K562 (cell line): ENCODE measurements at regions not wholly inside any gene's neighbourhood (a gene's known extent, or its start where the extent isn't known, plus 50 kb on each side); places are given as distances from the start of the nearest gene placed in this dataset.
A peak's percentile ranks its signal among the peaks of the same experiment; 100 is the strongest.

Experiments
- ATAC-seq: fragments of 200-7000 bp; cut with Tn5 transposase; 3 replicates; pipeline ENCODE4 v1.9.1; 2020; ENCODE audit warnings: moderate library complexity
- BruUV-seq: library from RNA; stranded (reverse); fragments of 400-500 nt; replicated peaks from 2 replicates; lab custom pipeline; 2021; lab: Mats Ljungman, UMichigan
- CTCF ChIA-PET: fragments of 300-600 bp; formaldehyde crosslinking; extraction: SDS; loops from one replicate; lab custom pipeline; 2021; ENCODE audit warnings: low intra/inter-chr PET ratio; lab: Yijun Ruan, JAX
- POLR2A ChIA-PET: fragments of 300-600, 350-650 bp; sonication (Branson Sonifier 250); formaldehyde crosslinking; extraction: SDS; loops from one replicate; lab custom pipeline; 2021; ENCODE audit warnings: antibody characterized with exemption, inconsistent platforms; lab: Yijun Ruan, JAX
- DNase-seq, 4 experiments: peaks; one replicate each; pipeline versions ENCODE4 v3.0.0 to v3.0.0-alpha.2; 2011 to 2018; ENCODE audit warnings: low spot score in 3 of 4, mixed read lengths in 3 of 4; ENCODE audit errors: extremely low read depth in 1 of 4
- FAIRE-seq: peaks from 2 replicates; lab custom pipeline; 2011; peaks lifted over from hg19 to GRCh38; lab: Jason Lieb, UNC
- H2AFZ ChIP-seq: 2 replicates; pipeline ENCODE4 v1.6.0; 2011; ENCODE audit warnings: low read depth, low read length, control low read depth, inconsistent platforms
- H3K27ac ChIP-seq: fragments of 200-600 bp; 3 replicates; pipeline ENCODE4 v1.8.0; 2011; ENCODE audit warnings: low read depth, mild to moderate bottlenecking, control low read depth, inconsistent platforms, low read length, moderate library complexity, mixed read lengths; ENCODE audit errors: extremely low read depth
- H3K27me3 ChIP-seq, 2 experiments: fragments of 300-600 bp in 1 of 2; 2 replicates in 1 of 2; 3 replicates in 1 of 2; pipeline versions ENCODE4 v1.6.0 to v1.8.0; 2011; ENCODE audit warnings: inconsistent platforms in 2 of 2, low read length in 2 of 2, mild to moderate bottlenecking in 1 of 2, mixed read lengths in 1 of 2, moderate library complexity in 1 of 2; ENCODE audit not compliant: control insufficient read depth in 2 of 2, insufficient read depth in 2 of 2
- H3K36me3 ChIP-seq: fragments of 300-600 bp; 3 replicates; pipeline ENCODE4 v1.8.0; 2011; ENCODE audit warnings: mild to moderate bottlenecking, low read length, inconsistent platforms; ENCODE audit not compliant: control insufficient read depth, insufficient read depth
- H3K4me1 ChIP-seq, 2 experiments: fragments of 200-600 bp in 1 of 2; replicated peaks in 1 of 2; 2 replicates in 1 of 2; 3 replicates in 1 of 2; pipeline versions ENCODE4 v1.5.1 to v1.8.0; 2011; ENCODE audit warnings: inconsistent platforms in 2 of 2, low read length in 2 of 2, mild to moderate bottlenecking in 1 of 2, mixed read lengths in 1 of 2, moderate library complexity in 1 of 2; ENCODE audit not compliant: control insufficient read depth in 2 of 2, insufficient read depth in 2 of 2
- H3K4me2 ChIP-seq: 2 replicates; pipeline ENCODE4 v1.6.1; 2011; ENCODE audit warnings: low read length, control low read depth, inconsistent platforms, mixed read lengths; ENCODE audit not compliant: insufficient read depth
- H3K4me3 ChIP-seq: fragments of 200-600 bp; sonication (generic), shearing (Covaris generic); 2 replicates; pipeline ENCODE4 v1.5.1; 2016; ENCODE audit warnings: control low read depth, inconsistent platforms
- H3K79me2 ChIP-seq: fragments of 200-600 bp; 3 replicates; pipeline ENCODE4 v1.8.0; 2011; ENCODE audit warnings: low read length, inconsistent platforms; ENCODE audit not compliant: control insufficient read depth, insufficient read depth
- H3K9ac ChIP-seq, 2 experiments: 2 replicates each; pipeline versions ENCODE4 v1.6.0 to v1.6.1; 2011; ENCODE audit warnings: low read depth in 2 of 2, low read length in 2 of 2, control low read depth in 1 of 2, inconsistent platforms in 1 of 2, mild to moderate bottlenecking in 1 of 2, mixed read lengths in 1 of 2; ENCODE audit not compliant: insufficient read depth in 1 of 2
- H3K9me1 ChIP-seq: one replicate; pipeline ENCODE4 v1.6.0; 2011; ENCODE audit warnings: inconsistent platforms, mild to moderate bottlenecking, low read length, moderate library complexity; ENCODE audit not compliant: control insufficient read depth, insufficient read depth
- H3K9me3 ChIP-seq: replicated peaks from 2 replicates; pipeline ENCODE4 v1.5.1; 2011; ENCODE audit warnings: low read depth, low read length, inconsistent platforms; ENCODE audit not compliant: control insufficient read depth, insufficient read depth
- H4K20me1 ChIP-seq: replicated peaks from 2 replicates; pipeline ENCODE4 v1.6.1; 2011; ENCODE audit warnings: low read length, inconsistent platforms, mixed read lengths; ENCODE audit not compliant: control insufficient read depth, insufficient read depth
- MIER1 ChIP-seq: fragments of 450-650 bp; IDR thresholded peaks from 2 replicates; pipeline ENCODE4 v1.6.1; 2016; ENCODE audit warnings: antibody characterized with exemption, mild to moderate bottlenecking, low read depth
- PURB ChIP-seq: sonication (generic); formaldehyde crosslinking; IDR thresholded peaks from 2 replicates; pipeline ENCODE4 v1.9.0; 2021; ENCODE audit warnings: low read depth, mild to moderate bottlenecking, missing genetic modification reagents
- TARDBP ChIP-seq: fragments of 450-650 bp; IDR thresholded peaks from 2 replicates; pipeline ENCODE4 v1.6.1; 2016
- WGBS: fragments of 100-300 bp; shearing (Covaris generic); methylation state at CpG from one replicate; pipeline ENCODE4 v1.1.6; 2016; ENCODE audit warnings: low coverage, mixed read lengths; ENCODE audit not compliant: insufficient coverage; ENCODE audit errors: missing lambda C conversion rate; 5-methylcytosine and 5-hydroxymethylcytosine counted together
- in situ Hi-C: fragments of 300-500 bp; cut with MboI; formaldehyde crosslinking; loops from 4 replicates; pipeline ENCODE4 v1.15.0; 2018; ENCODE audit warnings: inconsistent platforms, mixed read lengths
- intact Hi-C: fragments of 100-400 bp; cut with micrococcal nuclease; formaldehyde crosslinking; loops from 2 replicates; pipeline ENCODE4 v1.14.2; 2022
- TF ChIP-seq, protein P1 (sequence below), 2 experiments: fragments of 250-450 bp in 1 of 2; fragments of 450-650 bp in 1 of 2; sonication (Bioruptor Pico) in 1 of 2; IDR thresholded peaks; 2 replicates each; pipeline versions ENCODE4 v1.6.1 to v1.8.0; 2016 to 2021; ENCODE audit warnings: mild to moderate bottlenecking in 2 of 2, moderate library complexity in 2 of 2, missing compliant biosample characterization in 1 of 2, missing genetic modification characterization in 1 of 2
- TF ChIP-seq, protein P2 (sequence below): fragments of 250-450 bp; sonication (Bioruptor Pico); IDR thresholded peaks from 2 replicates; pipeline ENCODE4 v1.8.0; 2022; ENCODE audit warnings: moderate library complexity, mild to moderate bottlenecking, inconsistent platforms
- TF ChIP-seq, protein P3 (sequence below), 2 experiments: fragments of 450-650 bp; formaldehyde crosslinking in 1 of 2; IDR thresholded peaks; 2 replicates each; pipeline versions ENCODE4 v1.4.0 to v1.6.1; 2014 to 2020; ENCODE audit warnings: mild to moderate bottlenecking in 2 of 2, borderline replicate concordance in 1 of 2, low read depth in 1 of 2

DNA sequence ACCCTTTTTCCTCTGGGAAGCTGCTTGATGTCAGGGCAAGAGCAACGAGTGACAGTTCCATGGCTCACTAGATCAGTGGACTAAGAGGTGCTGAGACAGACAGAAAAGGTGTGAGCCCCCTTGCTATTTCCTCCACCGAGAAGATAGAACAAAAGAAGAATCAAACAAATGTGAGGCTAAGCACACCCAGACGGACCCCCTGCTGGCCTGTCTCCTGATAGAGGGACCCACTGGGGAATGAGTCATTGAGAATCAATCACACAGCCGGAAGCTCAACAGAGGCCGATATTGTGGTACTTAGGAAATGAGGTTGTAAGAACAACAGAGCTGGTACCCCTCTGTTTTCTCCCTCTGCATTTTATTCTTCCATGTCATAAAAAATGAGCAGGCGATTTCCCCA is 89.8 kb upstream of the TEX51 start:
- 0 out of 2 replicates have a peak, but pooled peaks cover 4% of the 10 kb centered on the region for H4K20me1 ChIP-seq
- H3K27me3 ChIP-seq, result peaks cover 7 to 24% of the 10 kb centered on the region in 2 experiments; a peak in 4 of 5 replicates
- H3K9me1 ChIP-seq, result no peaks in the 10 kb centered on the region
- no peak for FAIRE-seq
- H3K27ac ChIP-seq, result no peak overlapping the region
- in situ Hi-C loops (no loop called here), intact Hi-C loops (no loop called here)
- H3K4me3 ChIP-seq, result no peak overlapping the region
- no peaks in the 10 kb centered on the region for H3K9me3 ChIP-seq
- TF ChIP-seq, protein P1, sequence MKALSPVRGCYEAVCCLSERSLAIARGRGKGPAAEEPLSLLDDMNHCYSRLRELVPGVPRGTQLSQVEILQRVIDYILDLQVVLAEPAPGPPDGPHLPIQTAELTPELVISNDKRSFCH (CRISPR knock-in tag; IDR thresholded peaks at IDR 0.05), result no peak
- TF ChIP-seq, protein P1 (tag; IDR thresholded peaks at IDR 0.05), result no peak
- CTCF ChIA-PET, result no interaction called here
- 0% methylated on average over 6 of the region's 6 CpGs for WGBS
- no peaks in the 10 kb centered on the region for H3K36me3 ChIP-seq
- peaks cover 0 to 6% of the 10 kb centered on the region in 2 experiments; a peak in 3 of 5 replicates for H3K4me1 ChIP-seq
- BruUV-seq, result no TSS peak
- no peak for ATAC-seq
- no peak overlapping the region for H3K4me2 ChIP-seq
- H3K9ac ChIP-seq, result no peak overlapping the region
- no peaks in the 10 kb centered on the region for H3K79me2 ChIP-seq
- POLR2A ChIA-PET, result no interaction called here
- DNase-seq, result no peak
- H2AFZ ChIP-seq, result no peak overlapping the region

DNA sequence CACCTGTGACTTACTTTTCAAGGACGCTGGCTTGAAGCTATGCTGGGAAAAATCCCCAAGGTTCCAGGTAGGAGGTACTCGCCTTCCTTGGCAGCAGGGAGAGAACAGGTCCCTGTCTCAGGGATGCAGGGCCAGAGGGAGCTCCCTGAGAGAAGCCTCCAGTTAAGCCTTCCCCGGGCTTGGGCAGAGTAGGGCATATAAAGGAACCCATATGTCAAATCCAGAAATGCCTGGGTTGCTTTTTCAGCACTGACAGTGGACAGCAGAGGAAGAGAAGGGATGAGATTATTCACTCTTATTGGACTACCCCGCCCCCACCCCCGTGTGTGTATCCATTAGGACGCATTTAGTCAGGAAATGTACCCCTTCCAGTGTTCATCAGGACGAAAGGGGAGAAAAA is 89.3 kb upstream of the TEX51 start:
- Histone ChIP-seq H3K4me2 (no peak overlapping the region), H3K36me3 (no peaks in the 10 kb centered on the region), H2AFZ (no peak overlapping the region), H3K9me1 (no peaks in the 10 kb centered on the region), H3K4me1 (peaks cover 0 to 4% of the 10 kb centered on the region in 2 experiments; a peak in 3 of 5 replicates), H4K20me1 (0 out of 2 replicates have a peak, but pooled peaks cover 3% of the 10 kb centered on the region), H3K4me3 (no peak overlapping the region), H3K27ac (no peak overlapping the region), H3K27me3 (peaks cover 3 to 19% of the 10 kb centered on the region in 2 experiments; a peak in 4 of 5 replicates), H3K9me3 (no peaks in the 10 kb centered on the region), H3K79me2 (no peaks in the 10 kb centered on the region), H3K9ac (no peak overlapping the region)
- FAIRE-seq (no peak), DNase-seq (no peak), ATAC-seq (no peak)
- under 1% methylated on average over 7 of the region's 7 CpGs for WGBS
- intact Hi-C loops, result no loop called here
- ChIA-PET CTCF (no interaction called here), POLR2A (no interaction called here)
- no TSS peak for BruUV-seq
- in situ Hi-C loops, result no loop called here
- peak; percentile 50; the same call in 1 of the 2 replicates for TF ChIP-seq MIER1
- TF ChIP-seq, protein P2, sequence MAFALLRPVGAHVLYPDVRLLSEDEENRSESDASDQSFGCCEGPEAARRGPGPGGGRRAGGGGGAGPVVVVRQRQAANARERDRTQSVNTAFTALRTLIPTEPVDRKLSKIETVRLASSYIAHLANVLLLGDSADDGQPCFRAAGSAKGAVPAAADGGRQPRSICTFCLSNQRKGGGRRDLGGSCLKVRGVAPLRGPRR (CRISPR knock-in tag), result no peak
- TF ChIP-seq, protein P3, sequence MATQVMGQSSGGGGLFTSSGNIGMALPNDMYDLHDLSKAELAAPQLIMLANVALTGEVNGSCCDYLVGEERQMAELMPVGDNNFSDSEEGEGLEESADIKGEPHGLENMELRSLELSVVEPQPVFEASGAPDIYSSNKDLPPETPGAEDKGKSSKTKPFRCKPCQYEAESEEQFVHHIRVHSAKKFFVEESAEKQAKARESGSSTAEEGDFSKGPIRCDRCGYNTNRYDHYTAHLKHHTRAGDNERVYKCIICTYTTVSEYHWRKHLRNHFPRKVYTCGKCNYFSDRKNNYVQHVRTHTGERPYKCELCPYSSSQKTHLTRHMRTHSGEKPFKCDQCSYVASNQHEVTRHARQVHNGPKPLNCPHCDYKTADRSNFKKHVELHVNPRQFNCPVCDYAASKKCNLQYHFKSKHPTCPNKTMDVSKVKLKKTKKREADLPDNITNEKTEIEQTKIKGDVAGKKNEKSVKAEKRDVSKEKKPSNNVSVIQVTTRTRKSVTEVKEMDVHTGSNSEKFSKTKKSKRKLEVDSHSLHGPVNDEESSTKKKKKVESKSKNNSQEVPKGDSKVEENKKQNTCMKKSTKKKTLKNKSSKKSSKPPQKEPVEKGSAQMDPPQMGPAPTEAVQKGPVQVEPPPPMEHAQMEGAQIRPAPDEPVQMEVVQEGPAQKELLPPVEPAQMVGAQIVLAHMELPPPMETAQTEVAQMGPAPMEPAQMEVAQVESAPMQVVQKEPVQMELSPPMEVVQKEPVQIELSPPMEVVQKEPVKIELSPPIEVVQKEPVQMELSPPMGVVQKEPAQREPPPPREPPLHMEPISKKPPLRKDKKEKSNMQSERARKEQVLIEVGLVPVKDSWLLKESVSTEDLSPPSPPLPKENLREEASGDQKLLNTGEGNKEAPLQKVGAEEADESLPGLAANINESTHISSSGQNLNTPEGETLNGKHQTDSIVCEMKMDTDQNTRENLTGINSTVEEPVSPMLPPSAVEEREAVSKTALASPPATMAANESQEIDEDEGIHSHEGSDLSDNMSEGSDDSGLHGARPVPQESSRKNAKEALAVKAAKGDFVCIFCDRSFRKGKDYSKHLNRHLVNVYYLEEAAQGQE (IDR thresholded peaks at IDR 0.05; ENCODE audit: borderline replicate concordance), result peak; percentile 85
- TF ChIP-seq, protein P3 (CRISPR knock-in tag; IDR thresholded peaks at IDR 0.05; ENCODE audit: low read depth), result no peak
- no peak for TF ChIP-seq TARDBP
- no peak for TF ChIP-seq PURB (CRISPR knock-in tag)
